ENCODE measurements at regions not wholly inside any gene's neighbourhood (a gene's known extent, or its start where the extent isn't known, plus 50 kb on each side); places are given as distances from the start of the nearest gene placed in this dataset.

- Histone ChIP-seq H3K27ac (no peak overlapping the region), H3K4me3 (replicated peaks in 1 of 3) (no peak overlapping the region), H3K36me3 (no peaks in the 10 kb centered on the region), H3K4me1 (no peaks in the 10 kb centered on the region), H3K27me3 (no peaks in the 10 kb centered on the region), H3K9me3 (no peaks in the 10 kb centered on the region)
- intact Hi-C loops (cut with DNase I) = loop anchor here (10.0 kb wide), 1 partner anchor 64 kb away; no protein-coding TSS in a partner anchor
- TF ChIP-seq POLR2A (IDR thresholded peaks at IDR 0.05) (no peak), CTCF (IDR thresholded peaks at IDR 0.05) (no peak)
- no peak for DNase-seq
- 74 to 75% methylated on average over 3 of the region's 3 CpGs for WGBS, 2 donors
These were observed 131.4 kb upstream of the CCDC68 start for GRCh38 chr18:55090564-55091188.

- H3K4me1 ChIP-seq = no peaks in the 10 kb centered on the region
- H3K4me3 ChIP-seq (replicated peaks in 1 of 3) = no peak overlapping the region
- no peak for TF ChIP-seq CTCF (IDR thresholded peaks at IDR 0.05)
- no peak for TF ChIP-seq POLR2A (IDR thresholded peaks at IDR 0.05)
- 91 to 98% methylated on average over 3 of the region's 3 CpGs for WGBS, 2 donors
- H3K36me3 ChIP-seq = no peaks in the 10 kb centered on the region
- no peak for DNase-seq
- intact Hi-C loops (cut with DNase I) = loop anchor here (10.0 kb wide), 1 partner anchor 65 kb away; no protein-coding TSS in a partner anchor
- no peaks in the 10 kb centered on the region for H3K9me3 ChIP-seq
- H3K27me3 ChIP-seq = no peaks in the 10 kb centered on the region
- no peak overlapping the region for H3K27ac ChIP-seq
These were observed 130.3 kb upstream of the CCDC68 start for GRCh38 chr18:55089610-55090009.

DNA sequence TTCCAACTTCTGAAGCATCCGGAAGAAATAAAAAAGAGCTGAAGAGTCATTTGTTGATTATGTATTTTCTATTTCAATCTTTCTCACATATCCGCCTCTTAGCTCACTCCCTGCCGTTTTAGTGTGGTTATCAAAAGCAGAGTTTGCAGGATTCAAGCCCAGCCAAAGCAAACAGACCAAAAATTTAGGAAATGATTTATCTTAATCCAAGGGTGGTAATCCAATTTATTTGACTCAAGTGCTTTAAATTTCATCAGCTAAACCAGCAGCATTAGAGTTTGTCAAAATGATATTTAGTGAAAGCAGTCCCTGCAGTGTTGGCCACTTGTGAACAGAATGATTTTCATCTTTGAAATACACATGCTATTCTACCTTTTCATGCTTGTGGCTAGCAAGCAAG is 129.3 kb upstream of the CCDC68 start:
- intact Hi-C loops (cut with DNase I) = no loop called here
- 60 to 66% methylated on average over 3 of the region's 3 CpGs for WGBS, 2 donors
- DNase-seq = no peak
- Histone ChIP-seq H3K27ac (no peak overlapping the region), H3K4me3 (replicated peaks in 1 of 3) (no peak overlapping the region), H3K27me3 (no peaks in the 10 kb centered on the region), H3K9me3 (no peaks in the 10 kb centered on the region), H3K36me3 (no peaks in the 10 kb centered on the region), H3K4me1 (no peaks in the 10 kb centered on the region)
- TF ChIP-seq POLR2A (IDR thresholded peaks at IDR 0.05) (no peak), CTCF (IDR thresholded peaks at IDR 0.05) (no peak)

DNA sequence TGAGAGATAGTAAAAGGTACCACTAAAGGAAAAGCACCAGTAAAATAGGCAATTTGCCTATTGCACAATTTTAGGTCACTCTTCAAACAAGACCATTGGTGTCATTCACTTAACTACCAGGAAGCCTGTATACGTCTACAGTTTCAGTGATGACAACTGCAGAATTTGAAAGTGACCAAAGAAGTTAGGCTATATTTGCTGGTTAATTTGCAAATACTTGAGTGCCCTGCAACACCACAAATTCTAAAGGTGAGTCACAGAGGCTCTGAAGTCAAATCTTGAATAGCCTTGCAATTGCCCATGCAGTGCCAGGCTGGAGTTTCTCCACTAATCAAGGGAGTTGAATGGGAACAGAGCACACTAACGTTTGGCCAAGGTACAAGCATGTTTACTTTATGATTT is 128.7 kb upstream of the CCDC68 start:
- DNase-seq = no peak
- no peaks in the 10 kb centered on the region for H3K4me1 ChIP-seq
- intact Hi-C loops (cut with DNase I) = no loop called here
- TF ChIP-seq POLR2A (IDR thresholded peaks at IDR 0.05) (no peak), CTCF (IDR thresholded peaks at IDR 0.05) (no peak)
- no peaks in the 10 kb centered on the region for H3K27me3 ChIP-seq
- 57 to 59% methylated on average over 2 of the region's 2 CpGs for WGBS, 2 donors
- no peak overlapping the region for H3K27ac ChIP-seq
- no peaks in the 10 kb centered on the region for H3K9me3 ChIP-seq
- H3K36me3 ChIP-seq = no peaks in the 10 kb centered on the region
- H3K4me3 ChIP-seq (replicated peaks in 1 of 3) = no peak overlapping the region

DNA sequence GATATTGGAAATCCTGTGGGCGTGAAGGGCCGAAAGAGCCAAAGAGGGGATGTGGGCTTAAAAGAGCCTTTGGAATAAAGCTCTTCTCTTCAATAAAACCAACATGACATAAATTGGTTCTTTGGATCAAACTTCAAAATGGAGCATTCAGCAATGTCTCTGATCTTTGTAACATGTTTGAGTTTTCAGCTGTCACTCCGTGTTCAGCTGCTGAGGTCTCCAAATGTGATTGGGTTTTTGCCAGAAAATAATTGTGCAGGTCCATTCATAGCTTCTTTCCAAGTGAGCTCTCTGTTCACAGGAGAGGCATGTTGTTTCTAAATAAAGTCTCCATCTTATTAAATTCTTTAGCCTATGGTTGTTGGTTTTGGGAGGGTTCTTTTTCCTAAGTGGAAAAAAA is 127.6 kb upstream of the CCDC68 start:
- intact Hi-C loops (cut with DNase I) = no loop called here
- Histone ChIP-seq H3K36me3 (no peaks in the 10 kb centered on the region), H3K9me3 (no peaks in the 10 kb centered on the region), H3K27me3 (no peaks in the 10 kb centered on the region), H3K4me3 (replicated peaks in 1 of 3) (no peak overlapping the region), H3K27ac (no peak overlapping the region), H3K4me1 (no peaks in the 10 kb centered on the region)
- TF ChIP-seq POLR2A (IDR thresholded peaks at IDR 0.05) = no peak
- TF ChIP-seq CTCF (IDR thresholded peaks at IDR 0.05) = no peak
- no peak for DNase-seq
- WGBS, 2 donors = 85 to 92% methylated on average over 3 of the region's 3 CpGs
